NCI-H2196 treated with DMSO at 0.1 percent for 48 hours (cell line): ENCODE measurements at regions not wholly inside any gene's neighbourhood (a gene's known extent, or its start where the extent isn't known, plus 50 kb on each side); places are given as distances from the start of the nearest gene placed in this dataset.
"Not testable (repeated sequence)": the region's sequence is repeated elsewhere in the genome, so short reads cannot be mapped to it uniquely, and the experiment has no call there.

Experiments
- DNase-seq: peaks from one replicate; lab custom pipeline; 2025; ENCODE audit not compliant: unreplicated experiment; lab: John Stamatoyannopoulos, UW

- no peak for DNase-seq
These were observed 114.3 kb downstream of the MPP7 start for GRCh38 chr10:28188526-28188925.

DNA sequence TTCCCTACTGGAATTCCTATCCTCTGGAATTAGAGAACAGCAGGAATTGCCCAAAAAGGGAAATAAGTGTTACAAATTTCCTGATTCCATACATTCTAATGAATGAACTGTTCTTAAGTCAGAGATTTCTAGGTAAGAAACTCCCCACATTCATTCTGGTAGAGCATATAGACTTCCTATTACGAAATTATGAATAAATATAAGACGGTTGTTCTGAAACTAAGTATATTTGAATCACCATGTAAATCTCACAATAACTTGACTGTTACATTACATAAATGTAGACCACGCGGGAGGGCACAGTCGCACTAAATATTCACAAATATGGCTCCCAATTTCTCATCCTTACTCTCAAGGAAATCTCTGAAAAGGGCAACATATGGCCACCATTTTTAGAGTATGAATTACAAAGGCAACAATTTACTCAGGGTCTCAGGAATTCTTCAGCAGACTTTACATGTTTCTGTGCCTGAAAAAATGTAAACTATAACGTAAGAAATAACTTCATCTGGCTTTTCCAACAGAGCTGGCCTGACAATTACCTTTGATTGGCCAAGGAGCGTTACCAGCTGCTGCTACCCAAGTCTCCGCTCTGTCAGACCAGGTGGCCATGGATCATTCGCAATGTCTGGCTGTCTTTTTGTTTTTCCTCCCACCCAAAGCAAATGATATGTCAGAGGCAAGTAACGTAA, 115.8 kb downstream of the MPP7 start:
- no peak for DNase-seq

- DNase-seq = no peak
These were observed 116.4 kb downstream of the MPP7 start for GRCh38 chr10:28186461-28186860.

DNA sequence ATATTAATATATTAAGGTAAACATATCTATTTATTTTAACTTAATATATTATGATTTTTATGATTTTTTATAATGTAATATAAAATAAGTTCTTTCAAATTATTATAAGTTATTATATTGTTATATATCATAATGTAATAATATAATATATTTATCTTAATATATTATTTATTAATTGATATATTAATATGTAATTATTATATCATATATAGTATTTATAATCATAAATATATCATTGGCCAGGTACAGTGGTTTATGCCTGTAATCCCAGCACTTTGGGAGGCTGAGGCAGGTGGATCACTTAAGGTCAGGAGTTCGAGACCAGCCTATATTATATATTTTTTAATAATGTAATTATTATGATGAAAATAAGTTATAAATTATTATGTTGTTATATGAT, 118.1 kb downstream of the MPP7 start:
- no peak for DNase-seq

GRCh38 chr10:28181478-28182096, 121.3 kb downstream of the MPP7 start:
- DNase-seq = no peak

DNA sequence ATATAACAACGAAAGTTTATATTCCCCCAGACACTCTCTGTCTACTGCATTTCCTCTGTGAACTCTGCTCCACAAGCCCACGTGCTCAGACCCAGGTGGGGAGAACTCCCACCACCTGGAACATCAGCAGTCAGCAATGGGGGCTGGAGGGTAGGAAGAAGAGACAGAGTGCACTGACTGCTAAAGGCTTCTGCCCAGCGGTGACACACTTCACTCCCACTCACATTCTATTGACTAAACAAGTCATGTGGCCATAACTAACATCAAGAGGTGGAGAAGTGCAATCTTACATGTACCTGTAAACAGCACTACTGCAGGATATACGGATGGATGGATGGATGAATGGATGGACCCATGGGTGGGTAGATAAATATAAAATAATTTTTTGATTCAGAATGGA, 122.2 kb downstream of the MPP7 start:
- no peak for DNase-seq

- no peak for DNase-seq
These were observed 123.1 kb downstream of the MPP7 start for GRCh38 chr10:28179743-28180099.

GRCh38 chr10:28179006-28179742, 123.7 kb downstream of the MPP7 start:
- peak; percentile 10 for DNase-seq

DNA sequence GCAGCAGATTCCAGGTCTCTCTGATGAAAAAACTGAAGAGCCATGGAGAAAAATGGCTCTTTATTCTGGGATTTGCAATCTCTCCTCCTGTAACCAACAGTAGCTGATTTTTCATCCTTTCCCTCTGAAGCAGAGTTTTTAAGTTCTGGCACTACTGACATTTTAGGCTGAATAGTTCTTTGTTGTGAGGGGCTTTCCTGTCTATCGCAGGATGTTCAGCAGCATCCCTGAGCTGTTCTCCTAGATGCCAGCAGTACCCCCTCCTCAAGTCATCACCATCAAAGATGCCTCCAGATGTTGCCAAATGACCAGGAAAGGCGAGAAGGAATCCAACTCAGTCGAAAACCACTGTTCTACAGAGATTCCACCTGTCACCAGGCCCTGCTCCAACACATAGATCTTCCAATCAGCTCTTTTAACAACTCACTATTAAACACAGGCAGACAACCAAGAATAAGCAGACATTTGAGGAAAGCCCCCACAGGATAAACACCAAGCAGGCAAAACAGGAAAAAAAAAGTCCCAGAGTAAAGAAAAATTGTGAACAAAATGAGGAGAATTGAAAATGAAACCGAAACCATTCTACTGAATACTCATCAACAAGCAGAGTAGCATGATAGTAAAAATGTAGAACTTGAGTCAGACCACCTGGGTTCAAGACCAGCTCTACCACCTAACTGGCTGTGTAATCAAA, 124.8 kb downstream of the MPP7 start:
- no peak for DNase-seq

GRCh38 chr10:28176498-28176897, 126.4 kb downstream of the MPP7 start:
- DNase-seq = not testable (repeated sequence)

DNA sequence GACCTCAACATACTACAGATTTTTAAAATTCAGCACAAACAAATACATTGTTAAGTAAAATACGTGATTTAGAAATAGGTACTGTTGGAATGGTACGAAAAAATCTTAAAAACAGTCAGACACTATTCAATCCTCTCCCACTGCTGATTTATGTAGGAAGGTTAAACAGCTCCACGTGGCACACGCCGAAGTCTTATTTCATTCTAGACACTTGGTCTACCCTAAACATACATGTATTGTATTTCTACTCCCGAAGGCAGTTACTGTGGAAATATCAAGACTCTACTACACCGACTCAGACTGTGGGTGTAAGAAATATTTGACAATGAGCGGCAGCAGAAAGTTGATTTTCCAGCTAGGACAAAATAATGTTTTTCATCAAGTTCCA, 130.6 kb downstream of the MPP7 start:
- DNase-seq = no peak

GRCh38 chr10:28171468-28172222, 131.2 kb downstream of the MPP7 start:
- no peak for DNase-seq

- no peak for DNase-seq
These were observed 133.3 kb downstream of the MPP7 start for GRCh38 chr10:28169525-28169924.

DNA sequence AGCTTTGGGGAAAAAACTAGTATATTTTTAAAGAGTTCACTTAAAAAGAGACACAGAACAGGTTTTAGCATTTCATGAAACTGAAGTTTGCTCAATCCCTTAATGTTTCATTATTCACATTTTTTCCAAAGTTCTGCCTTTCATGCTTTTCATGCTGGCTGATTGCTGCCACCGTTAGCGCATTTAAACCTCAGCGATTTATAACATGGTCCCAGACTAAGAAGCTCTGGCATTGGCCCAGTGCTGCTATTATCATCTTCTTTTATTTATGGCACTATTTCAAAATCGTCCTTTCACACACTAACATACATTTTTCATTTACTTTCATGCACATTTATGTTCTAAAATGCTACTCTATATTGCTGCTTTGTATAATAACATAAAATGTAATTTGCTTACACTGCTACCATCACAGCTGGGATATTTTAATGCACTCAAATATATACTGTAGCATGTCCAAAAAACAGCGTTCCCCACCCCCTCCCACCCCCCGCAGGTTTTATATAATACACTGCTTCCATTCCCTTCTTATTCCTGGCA, 141.9 kb downstream of the MPP7 start:
- no peak for DNase-seq

DNA sequence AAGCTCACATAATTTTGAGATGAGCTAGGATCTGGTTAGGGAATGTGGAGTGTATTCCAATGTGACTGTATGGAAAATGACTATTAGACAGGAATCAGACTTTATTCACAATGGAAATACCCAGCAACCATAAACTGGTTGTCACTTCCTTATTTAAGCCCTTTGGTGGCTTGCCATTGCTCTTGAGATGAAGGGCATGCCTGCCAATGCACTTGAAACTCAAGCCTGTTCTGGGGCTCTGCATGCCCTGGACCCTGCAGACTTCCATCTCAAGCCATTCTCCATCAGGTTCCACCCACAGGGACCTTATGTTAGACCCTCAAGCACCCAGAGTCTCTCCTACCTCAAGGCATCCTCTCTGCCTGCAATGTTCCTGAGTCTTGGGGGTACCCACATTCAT, 145.5 kb downstream of the MPP7 start:
- DNase-seq = no peak

GRCh38 chr10:28155726-28156125, 147.1 kb downstream of the MPP7 start:
- DNase-seq = no peak

DNA sequence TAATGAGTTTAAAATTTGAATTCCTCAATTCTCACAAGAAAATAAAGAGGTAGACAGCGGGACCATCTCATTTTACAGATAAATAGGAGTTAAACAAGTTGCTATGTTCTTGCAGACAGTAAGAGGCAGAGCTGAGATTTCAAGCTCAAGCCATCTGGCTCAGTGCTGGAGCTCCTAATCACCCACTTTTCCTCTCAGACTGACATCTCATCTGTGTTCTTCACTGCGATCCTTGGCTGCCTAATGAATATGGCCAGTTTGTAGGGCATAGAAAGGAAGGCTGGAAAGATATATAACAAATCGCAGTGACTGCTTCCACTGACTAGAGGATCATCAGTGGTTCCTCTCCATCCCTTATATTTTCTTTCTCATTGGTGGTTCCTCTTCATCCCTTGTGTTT, 151.2 kb downstream of the MPP7 start:
- no peak for DNase-seq

DNA sequence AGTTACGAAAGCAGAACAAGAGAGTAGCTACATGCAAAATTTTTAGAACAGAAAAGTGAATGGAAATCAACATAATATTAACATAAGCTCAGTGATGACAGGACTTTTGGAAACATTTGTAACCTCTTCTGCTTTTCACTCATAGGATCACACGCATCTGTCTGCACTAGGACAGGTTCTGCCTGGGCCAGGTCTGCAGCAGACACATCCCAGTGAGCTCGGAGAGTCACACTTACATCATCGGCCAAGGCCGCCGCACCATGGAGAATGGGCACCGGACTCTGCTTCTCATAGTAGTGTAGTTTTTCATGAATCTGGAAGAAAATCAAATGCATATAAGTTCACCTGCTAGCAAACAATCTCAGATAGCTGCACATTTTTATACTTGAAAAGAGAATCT, 150.9 kb upstream of the ODAD2 start:
- DNase-seq = no peak

DNA sequence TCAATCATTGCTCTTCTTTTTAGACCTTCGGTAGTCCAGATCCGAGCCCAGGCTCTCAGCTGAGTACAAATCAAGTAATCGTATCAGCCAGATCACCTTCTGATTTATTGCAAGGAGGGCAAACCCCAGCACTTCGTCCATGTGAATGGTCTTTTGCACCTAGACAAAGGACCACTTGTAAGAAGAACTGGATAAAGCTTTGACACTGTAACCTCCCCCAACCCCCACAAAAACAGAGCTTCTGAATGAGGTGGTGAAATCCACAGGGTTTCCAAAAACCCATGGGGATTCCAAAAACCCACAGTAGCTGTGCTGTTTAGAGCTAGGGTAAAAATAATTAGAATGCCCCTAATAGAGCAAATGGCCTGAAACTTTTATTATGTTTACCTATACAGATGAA, 148.8 kb upstream of the ODAD2 start:
- no peak for DNase-seq

- no peak for DNase-seq
These were observed 140.3 kb upstream of the ODAD2 start for GRCh38 chr10:28139138-28139537.
